WTC11 (cell line): ENCODE measurements at regions not wholly inside any gene's neighbourhood (a gene's known extent, or its start where the extent isn't known, plus 50 kb on each side); places are given as distances from the start of the nearest gene placed in this dataset.

ENCODE experiments used
- ATAC-seq: fragments of 200-7000 bp; cut with Tn5 transposase; 2 replicates; pipeline ENCODE4 v1.10.0; 2021; ENCODE audit warnings: mild to moderate bottlenecking, moderate library complexity
- CTCF ChIA-PET: fragments of 300-600 bp; sonication (Branson Sonifier 250); formaldehyde crosslinking; loops from one replicate; lab custom pipeline; 2021; ENCODE audit warnings: antibody characterized with exemption; lab: Charles Lee
- POLR2A ChIA-PET: fragments of 350-600 bp; sonication (Branson Sonifier 250); formaldehyde crosslinking; loops from one replicate; lab custom pipeline; 2021; ENCODE audit warnings: antibody characterized with exemption; lab: Charles Lee
- DNase-seq: peaks from one replicate; pipeline ENCODE4 v3.0.0; 2021; ENCODE audit warnings: low spot score
- H3K27ac Mint-ChIP-seq: 2 replicates; pipeline ENCODE4 v1.8.0; 2021; ENCODE audit warnings: mixed read lengths
- H3K27me3 Mint-ChIP-seq: 2 replicates; pipeline ENCODE4 v1.8.0; 2021; ENCODE audit warnings: low read depth, mild to moderate bottlenecking, moderate library complexity, mixed read lengths
- H3K36me3 Mint-ChIP-seq: 2 replicates; pipeline ENCODE4 v1.8.0; 2021; ENCODE audit warnings: mixed read lengths
- H3K4me1 Mint-ChIP-seq: 2 replicates; pipeline ENCODE4 v1.8.0; 2022; ENCODE audit warnings: mixed read lengths
- H3K4me3 Mint-ChIP-seq: 2 replicates; pipeline ENCODE4 v1.8.0; 2021; ENCODE audit warnings: mild to moderate bottlenecking, moderate library complexity, mixed read lengths
- H3K9me3 Mint-ChIP-seq: 2 replicates; pipeline ENCODE4 v1.8.0; 2021; ENCODE audit warnings: mixed read lengths
- CDX4 ChIP-seq: fragments of 250-450 bp; sonication (Bioruptor Pico); IDR thresholded peaks from 2 replicates; pipeline ENCODE4 v1.9.0; 2021; ENCODE audit warnings: moderate library complexity, mild to moderate bottlenecking, inconsistent platforms, borderline replicate concordance
- CTCF ChIP-seq: fragments of 200-600 bp; IDR thresholded peaks from 2 replicates; pipeline ENCODE4 v1.8.0; 2022; ENCODE audit warnings: antibody characterized with exemption
- E2F5 ChIP-seq: sonication (generic); formaldehyde crosslinking; IDR thresholded peaks from 2 replicates; pipeline ENCODE4 v1.8.1; 2022; ENCODE audit warnings: mild to moderate bottlenecking, moderate library complexity, missing genetic modification reagents
- ESRRA ChIP-seq: sonication (generic); formaldehyde crosslinking; IDR thresholded peaks from 2 replicates; pipeline ENCODE4 v1.8.1; 2022; ENCODE audit warnings: mild to moderate bottlenecking, missing genetic modification reagents, borderline replicate concordance
- FOXJ3 ChIP-seq: sonication (generic); formaldehyde crosslinking; IDR thresholded peaks from 2 replicates; pipeline ENCODE4 v1.9.0; 2021; ENCODE audit warnings: missing genetic modification reagents, mild to moderate bottlenecking, borderline replicate concordance
- FOXP1 ChIP-seq: sonication (generic); formaldehyde crosslinking; IDR thresholded peaks from 2 replicates; pipeline ENCODE4 v1.8.0; 2022; ENCODE audit warnings: missing genetic modification reagents, mild to moderate bottlenecking, moderate library complexity, borderline replicate concordance
- GABPB1 ChIP-seq: sonication (generic); formaldehyde crosslinking; IDR thresholded peaks from 2 replicates; pipeline ENCODE4 v1.8.1; 2023; ENCODE audit warnings: mild to moderate bottlenecking, missing genetic modification reagents
- JUN ChIP-seq: sonication (generic); formaldehyde crosslinking; IDR thresholded peaks from 2 replicates; pipeline ENCODE4 v1.8.0; 2023; ENCODE audit warnings: mild to moderate bottlenecking, missing genetic modification reagents
- MYBL2 ChIP-seq: sonication (generic); formaldehyde crosslinking; IDR thresholded peaks from 2 replicates; pipeline ENCODE4 v1.8.1; 2023; ENCODE audit warnings: mild to moderate bottlenecking, moderate library complexity, missing genetic modification reagents
- NFATC4 ChIP-seq: fragments of 250-450 bp; sonication (Bioruptor Pico); IDR thresholded peaks from 2 replicates; pipeline ENCODE4 v1.9.0; 2021; ENCODE audit warnings: mild to moderate bottlenecking
- NFE2L1 ChIP-seq: sonication (generic); formaldehyde crosslinking; IDR thresholded peaks from 2 replicates; pipeline ENCODE4 v1.8.1; 2023; ENCODE audit warnings: missing genetic modification reagents
- OVOL2 ChIP-seq: fragments of 250-450 bp; sonication (Bioruptor Pico); IDR thresholded peaks from 2 replicates; pipeline ENCODE4 v1.9.0; 2021; ENCODE audit warnings: mild to moderate bottlenecking, borderline replicate concordance
- SOX15 ChIP-seq: fragments of 250-450 bp; sonication (Bioruptor Pico); IDR thresholded peaks from 2 replicates; pipeline ENCODE4 v1.9.0; 2021; ENCODE audit warnings: mild to moderate bottlenecking
- STAT6 ChIP-seq: sonication (generic); formaldehyde crosslinking; conservative IDR thresholded peaks from 2 replicates; pipeline ENCODE4 v1.8.1; 2023; ENCODE audit warnings: mild to moderate bottlenecking, low read depth, missing genetic modification reagents, moderate library complexity
- TEAD4 ChIP-seq: sonication (generic); formaldehyde crosslinking; IDR thresholded peaks from 2 replicates; pipeline ENCODE4 v1.8.0; 2022; ENCODE audit warnings: mild to moderate bottlenecking, missing genetic modification reagents
- USF1 ChIP-seq: sonication (generic); formaldehyde crosslinking; IDR thresholded peaks from 2 replicates; pipeline ENCODE4 v1.8.0; 2022; ENCODE audit warnings: mild to moderate bottlenecking, missing genetic modification reagents
- ZBTB21 ChIP-seq: sonication (generic); formaldehyde crosslinking; IDR thresholded peaks from 2 replicates; pipeline ENCODE4 v1.8.1; 2023; ENCODE audit warnings: mild to moderate bottlenecking, missing genetic modification reagents, borderline replicate concordance
- ZBTB43 ChIP-seq: sonication (generic); formaldehyde crosslinking; IDR thresholded peaks from 2 replicates; pipeline ENCODE4 v1.8.1; 2023; ENCODE audit warnings: mild to moderate bottlenecking, missing genetic modification reagents
- ZNF219 ChIP-seq: sonication (generic); formaldehyde crosslinking; IDR thresholded peaks from 2 replicates; pipeline ENCODE4 v1.8.0; 2023; ENCODE audit warnings: missing genetic modification reagents, mild to moderate bottlenecking, borderline replicate concordance
- ZNF232 ChIP-seq: sonication (generic); formaldehyde crosslinking; IDR thresholded peaks from 2 replicates; pipeline ENCODE4 v1.8.0; 2022; ENCODE audit warnings: mild to moderate bottlenecking, missing genetic modification reagents
- ZNF423 ChIP-seq: fragments of 250-450 bp; sonication (Bioruptor Pico); IDR thresholded peaks from 2 replicates; pipeline ENCODE4 v2.1.2; 2022; ENCODE audit warnings: mild to moderate bottlenecking, moderate library complexity
- ZNF512 ChIP-seq: sonication (generic); formaldehyde crosslinking; IDR thresholded peaks from 2 replicates; pipeline ENCODE4 v1.8.1; 2022; ENCODE audit warnings: missing genetic modification reagents, borderline replicate concordance
- ZNF532 ChIP-seq: fragments of 250-450 bp; sonication (Bioruptor Pico); IDR thresholded peaks from 2 replicates; pipeline ENCODE4 v1.9.0; 2021; ENCODE audit warnings: mild to moderate bottlenecking, borderline replicate concordance
- ZNF671 ChIP-seq: fragments of 250-450 bp; sonication (Bioruptor Pico); IDR thresholded peaks from 2 replicates; pipeline ENCODE4 v1.8.0; 2021; ENCODE audit warnings: mild to moderate bottlenecking

- no peak for TF ChIP-seq ZNF512 (CRISPR knock-in tag)
- TF ChIP-seq ZBTB21 (CRISPR knock-in tag), result no peak
- TF ChIP-seq CTCF, result no peak
- TF ChIP-seq ZNF219 (CRISPR knock-in tag), result no peak
- no peak for TF ChIP-seq OVOL2 (CRISPR knock-in tag)
- TF ChIP-seq NFE2L1, result no peak
- TF ChIP-seq GABPB1, result no peak
- no peak for TF ChIP-seq ZNF532 (CRISPR knock-in tag)
Observed at GRCh38 chr17:51474764-51475163, 214.4 kb downstream of the UTP18 start (continued).

- H3K36me3 Mint-ChIP-seq, result no peaks in the 10 kb centered on the region; the same call in 1 of the 2 replicates
- peaks cover 17% of the 10 kb centered on the region for H3K4me1 Mint-ChIP-seq
- CTCF ChIA-PET, result interaction anchor here (1.1 to 4.8 kb wide), 3 partner anchors 12 to 40 kb away, joined by 4 to 37 read pairs (median 5); no protein-coding TSS in a partner anchor
- DNase-seq (no peak), ATAC-seq (no peak)
- no peak overlapping the region for H3K4me3 Mint-ChIP-seq
- H3K9me3 Mint-ChIP-seq, result peaks cover 6% of the 10 kb centered on the region
- H3K27me3 Mint-ChIP-seq, result no peaks in the 10 kb centered on the region
- TF ChIP-seq JUN (CRISPR knock-in tag), result no peak
- TF ChIP-seq ZBTB43, result no peak
- no peak for TF ChIP-seq E2F5 (CRISPR knock-in tag)
- TF ChIP-seq OVOL2 (CRISPR knock-in tag), result no peak
- TF ChIP-seq USF1 (CRISPR knock-in tag), result no peak
- TF ChIP-seq ZBTB21 (CRISPR knock-in tag), result no peak
- no peak for TF ChIP-seq CDX4
- TF ChIP-seq FOXJ3 (CRISPR knock-in tag), result no peak
- TF ChIP-seq STAT6 (CRISPR knock-in tag), result no peak
- TF ChIP-seq MYBL2, result no peak
- TF ChIP-seq ZNF232 (CRISPR knock-in tag), result no peak
- no peak for TF ChIP-seq ESRRA
- no peak for TF ChIP-seq NFATC4 (CRISPR knock-in tag)
- no peak for TF ChIP-seq SOX15 (CRISPR knock-in tag)
- TF ChIP-seq ZNF671 (CRISPR knock-in tag), result no peak
- TF ChIP-seq ZNF423 (CRISPR knock-in tag), result no peak
- no peak for TF ChIP-seq TEAD4 (CRISPR knock-in tag)
- no peak for TF ChIP-seq FOXP1 (CRISPR knock-in tag)
- POLR2A ChIA-PET, result no interaction called here
- no peak overlapping the region for H3K27ac Mint-ChIP-seq
Observed at GRCh38 chr17:51475730-51476129, 215.4 kb downstream of the UTP18 start.
